ENCODE measurements at regions not wholly inside any gene's neighbourhood (a gene's known extent, or its start where the extent isn't known, plus 50 kb on each side); places are given as distances from the start of the nearest gene placed in this dataset.
"Not testable (repeated sequence)": the region's sequence is repeated elsewhere in the genome, so short reads cannot be mapped to it uniquely, and the experiment has no call there.

DNA sequence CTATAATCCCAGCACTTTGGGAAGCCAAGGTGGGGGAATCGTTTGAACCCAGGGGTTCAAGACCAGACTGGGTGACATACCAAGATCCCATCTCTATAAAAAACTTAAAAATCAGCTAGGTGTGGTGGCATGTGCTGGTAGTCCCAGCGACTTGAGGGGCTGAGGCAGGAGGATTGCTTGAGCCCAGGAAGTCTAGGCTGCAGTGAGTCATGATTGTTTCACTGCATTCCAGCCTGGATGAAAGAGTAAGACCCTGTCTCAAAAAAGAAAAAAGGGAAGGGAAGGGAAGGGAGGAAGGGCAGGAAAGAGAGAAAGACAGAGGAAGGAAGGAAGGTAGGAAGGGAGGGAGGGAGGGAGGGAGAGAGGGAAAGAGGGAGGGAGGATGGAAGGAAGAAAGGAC, 133.7 kb upstream of the LRRN1 start:
- H3K27ac ChIP-seq, result no peak overlapping the region
- TF ChIP-seq, protein P1, sequence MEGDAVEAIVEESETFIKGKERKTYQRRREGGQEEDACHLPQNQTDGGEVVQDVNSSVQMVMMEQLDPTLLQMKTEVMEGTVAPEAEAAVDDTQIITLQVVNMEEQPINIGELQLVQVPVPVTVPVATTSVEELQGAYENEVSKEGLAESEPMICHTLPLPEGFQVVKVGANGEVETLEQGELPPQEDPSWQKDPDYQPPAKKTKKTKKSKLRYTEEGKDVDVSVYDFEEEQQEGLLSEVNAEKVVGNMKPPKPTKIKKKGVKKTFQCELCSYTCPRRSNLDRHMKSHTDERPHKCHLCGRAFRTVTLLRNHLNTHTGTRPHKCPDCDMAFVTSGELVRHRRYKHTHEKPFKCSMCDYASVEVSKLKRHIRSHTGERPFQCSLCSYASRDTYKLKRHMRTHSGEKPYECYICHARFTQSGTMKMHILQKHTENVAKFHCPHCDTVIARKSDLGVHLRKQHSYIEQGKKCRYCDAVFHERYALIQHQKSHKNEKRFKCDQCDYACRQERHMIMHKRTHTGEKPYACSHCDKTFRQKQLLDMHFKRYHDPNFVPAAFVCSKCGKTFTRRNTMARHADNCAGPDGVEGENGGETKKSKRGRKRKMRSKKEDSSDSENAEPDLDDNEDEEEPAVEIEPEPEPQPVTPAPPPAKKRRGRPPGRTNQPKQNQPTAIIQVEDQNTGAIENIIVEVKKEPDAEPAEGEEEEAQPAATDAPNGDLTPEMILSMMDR (conservative IDR thresholded peaks at IDR 0.05), result no peak

DNA sequence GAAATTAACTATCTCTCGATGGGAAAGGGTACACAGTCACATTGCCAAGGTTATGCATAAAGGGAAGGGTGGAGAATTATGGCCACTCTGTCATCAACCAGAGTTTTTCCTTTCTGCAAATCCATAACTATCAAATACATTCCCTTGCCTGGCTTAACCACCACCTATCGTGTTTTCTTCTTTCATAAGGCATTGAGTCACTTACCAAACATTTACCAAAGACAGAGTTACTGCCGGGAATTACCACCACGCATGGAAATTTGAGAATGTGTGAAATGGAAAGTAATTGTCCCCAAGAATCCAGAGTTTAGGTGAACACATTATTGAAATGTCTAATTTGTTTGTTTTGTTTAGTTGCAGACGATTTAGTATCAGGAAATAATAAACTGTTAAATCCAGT, 134.3 kb upstream of the LRRN1 start:
- H3K27ac ChIP-seq, result no peak overlapping the region
- TF ChIP-seq, protein P1 (conservative IDR thresholded peaks at IDR 0.05), result no peak

DNA sequence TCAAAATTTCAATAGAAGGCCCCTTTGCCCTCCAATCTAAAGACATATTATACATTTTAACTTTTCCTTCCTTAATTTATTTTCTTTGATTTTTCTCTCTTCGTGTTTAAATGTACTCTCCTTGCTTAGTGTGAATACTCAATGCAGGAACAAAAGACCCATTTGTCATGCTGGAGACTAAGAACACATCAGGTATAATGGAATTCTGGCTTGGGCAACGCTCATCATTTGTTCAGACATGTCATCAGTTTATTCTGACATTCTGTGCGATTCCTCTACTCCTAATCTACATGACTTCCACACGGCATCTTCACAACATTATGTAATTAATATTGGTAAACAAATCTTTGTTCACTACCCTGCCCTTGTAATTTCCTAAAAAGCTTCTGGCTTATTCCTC, 136.6 kb upstream of the LRRN1 start:
- TF ChIP-seq, protein P1 (conservative IDR thresholded peaks at IDR 0.05), result no peak

DNA sequence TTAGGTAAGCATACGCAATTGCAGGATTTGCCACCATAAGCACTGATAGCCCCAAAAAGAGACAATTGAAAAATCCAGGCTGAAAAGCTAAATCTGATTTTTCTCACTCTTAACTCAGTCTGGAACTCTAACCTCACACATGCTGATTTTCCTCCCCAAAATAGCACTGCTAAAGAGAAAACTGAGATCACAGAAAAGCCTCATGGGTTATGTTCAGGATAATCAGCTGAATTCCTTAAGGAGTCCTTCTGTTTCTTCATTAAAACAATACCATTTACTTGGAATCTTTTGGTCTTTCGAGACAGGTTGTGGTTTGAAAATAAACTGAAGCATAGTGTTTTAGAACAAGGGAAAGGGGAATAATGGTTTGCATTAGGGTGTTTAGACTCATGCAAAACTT, 144.3 kb upstream of the LRRN1 start:
- TF ChIP-seq, protein P1 (conservative IDR thresholded peaks at IDR 0.05), result no peak
- no peak overlapping the region for H3K27ac ChIP-seq

More for the DNA sequence above, 136.6 kb upstream of the LRRN1 start:
- no peak overlapping the region for H3K27ac ChIP-seq

DNA sequence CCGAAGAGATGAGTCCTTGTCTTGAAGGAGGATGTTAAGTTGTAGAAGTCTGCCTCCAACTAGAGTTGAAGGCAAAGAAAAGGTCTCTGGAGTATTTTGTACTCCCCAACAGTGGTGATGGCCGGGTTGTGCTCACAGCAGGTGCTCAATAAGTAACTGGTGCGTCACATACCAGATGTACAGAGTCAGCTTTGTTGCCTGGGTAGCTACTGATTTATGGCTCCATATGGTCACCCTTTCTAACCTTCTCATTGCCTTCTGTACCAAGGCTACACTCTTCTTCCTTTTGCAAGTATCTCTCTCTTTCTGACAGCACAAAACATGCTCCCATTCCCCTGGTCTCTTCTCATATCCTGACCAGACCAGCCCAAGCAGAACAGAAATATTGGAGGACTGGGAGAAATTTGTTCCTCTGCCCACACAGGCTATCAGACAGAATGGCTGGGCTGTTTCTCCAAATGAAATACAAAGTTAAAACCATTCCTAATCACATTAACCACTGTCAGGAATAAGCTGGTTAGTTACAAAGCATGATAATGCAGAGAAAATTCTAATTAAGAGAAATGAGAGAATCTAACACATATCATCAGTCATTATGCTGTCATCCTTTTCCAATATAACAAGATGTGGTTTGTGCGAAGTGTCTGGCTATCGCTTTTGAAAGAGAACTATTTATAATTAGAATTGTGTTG, 150.1 kb upstream of the LRRN1 start:
- no peak overlapping the region for H3K27ac ChIP-seq
- TF ChIP-seq, protein P1 (conservative IDR thresholded peaks at IDR 0.05), result no peak

DNA sequence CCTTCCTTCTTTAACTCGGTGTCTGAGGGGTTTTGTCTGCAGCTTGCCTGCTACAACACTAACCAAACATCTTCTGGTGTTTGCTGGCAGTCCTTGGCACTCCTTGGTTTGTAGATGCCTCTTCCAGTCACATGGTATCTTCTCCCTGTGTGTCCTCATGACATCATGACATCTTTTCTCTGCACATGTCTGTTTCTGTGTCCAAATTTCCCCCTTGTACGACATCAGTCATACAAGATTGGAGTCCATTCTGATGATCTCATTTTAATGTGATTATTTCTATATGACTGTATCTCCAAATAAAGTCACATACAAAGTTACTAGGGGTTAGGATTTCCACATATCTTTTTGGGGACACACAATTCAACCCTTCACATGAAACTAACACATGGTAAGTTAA, 152.3 kb upstream of the LRRN1 start:
- no peak overlapping the region for H3K27ac ChIP-seq
- TF ChIP-seq, protein P1 (conservative IDR thresholded peaks at IDR 0.05), result no peak

DNA sequence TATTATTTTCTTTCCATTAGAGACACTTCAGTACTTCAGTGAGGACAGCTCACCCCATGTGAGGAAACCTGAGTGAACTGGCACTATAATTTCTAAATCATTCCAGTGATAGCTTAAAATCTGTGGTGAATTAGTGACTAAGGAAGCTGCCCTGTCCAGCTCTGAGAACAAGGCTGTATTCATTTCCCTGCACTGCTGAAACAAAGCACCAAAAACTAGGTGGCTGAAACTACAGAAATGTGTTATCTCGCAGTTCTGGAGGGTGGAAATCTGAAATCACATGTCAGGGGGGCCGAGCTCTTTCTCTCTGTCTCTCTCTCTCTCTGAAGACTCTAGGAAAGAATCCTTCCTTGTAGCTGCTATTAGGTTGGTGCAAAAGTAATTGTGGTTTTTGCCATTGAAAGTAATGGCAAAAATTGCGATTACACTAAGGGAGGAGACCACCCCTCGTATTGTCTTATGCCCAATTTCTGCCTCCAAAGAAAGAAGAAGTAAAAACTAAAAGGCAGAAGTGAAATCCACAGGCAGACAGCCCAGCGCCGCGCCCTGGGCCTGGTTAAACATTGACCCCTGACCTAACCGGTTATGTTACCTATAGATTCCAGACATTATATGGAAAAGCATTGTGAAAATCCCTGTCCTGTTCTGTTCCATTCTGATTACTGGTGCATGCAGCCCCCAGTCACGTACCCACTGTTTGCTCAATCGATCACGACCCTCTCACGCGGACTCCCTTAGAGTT, 153.0 kb upstream of the LRRN1 start:
- H3K27ac ChIP-seq, result not testable (repeated sequence)

DNA sequence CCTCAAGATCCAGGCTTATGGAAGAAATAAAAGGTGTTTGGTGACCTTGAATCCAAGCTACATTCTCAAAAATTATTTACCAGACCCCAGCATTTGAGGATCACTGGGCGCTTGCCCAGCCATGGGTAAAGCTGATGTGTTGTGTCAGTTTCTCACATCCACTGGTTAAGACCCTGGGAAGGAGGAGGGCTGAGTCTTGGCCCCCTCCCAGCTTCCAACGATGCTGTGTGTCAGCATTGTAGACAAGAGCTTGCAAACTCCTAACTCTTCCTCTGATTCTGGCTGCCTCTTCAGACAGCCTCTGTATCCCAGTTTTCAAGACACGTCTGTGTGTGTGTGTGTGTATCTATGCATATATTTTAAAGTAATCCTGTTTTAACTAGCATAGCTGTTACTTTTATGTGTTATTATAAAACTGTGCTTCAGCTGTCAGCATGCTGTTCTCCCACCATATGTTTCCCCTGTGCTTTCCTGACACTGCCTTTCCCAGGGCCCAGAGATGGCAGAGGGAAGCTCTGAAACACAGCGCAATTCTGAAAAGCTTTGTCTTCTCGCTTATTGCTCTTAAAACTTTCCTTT, 157.3 kb upstream of the LRRN1 start:
- H3K27ac ChIP-seq, result no peak overlapping the region
- TF ChIP-seq, protein P1 (conservative IDR thresholded peaks at IDR 0.05), result no peak

Measured in VCaP (cell line).